Spleen (tissue), 11 donors: ENCODE measurements at regions not wholly inside any gene's neighbourhood (a gene's known extent, or its start where the extent isn't known, plus 50 kb on each side); places are given as distances from the start of the nearest gene placed in this dataset.

Source experiments
- DNase-seq: peaks from one replicate; pipeline ENCODE4 v3.0.0-alpha.2; 2020
- H3K27ac ChIP-seq, 8 donors: fragments of 200-600 bp; sonication (generic) in 7 of 8; 1 replicate in 4 of 8; 2 replicates in 4 of 8; pipeline versions ENCODE4 v1.5.0 to v1.8.0; 2016 to 2021; ENCODE audit warnings: inconsistent platforms in 4 of 8, mild to moderate bottlenecking in 4 of 8, moderate library complexity in 1 of 8
- H3K27me3 ChIP-seq, 7 donors: fragments of 200-600 bp; sonication (generic) in 6 of 7; replicated peaks in 1 of 7; 1 replicate in 4 of 7; 2 replicates in 3 of 7; pipeline versions ENCODE4 v1.5.0 to v1.8.0; 2016 to 2021; ENCODE audit warnings: inconsistent platforms in 3 of 7, mild to moderate bottlenecking in 1 of 7
- H3K36me3 ChIP-seq, 6 donors: fragments of 200-600 bp; sonication (generic) in 5 of 6; 1 replicate in 4 of 6; 2 replicates in 2 of 6; pipeline versions ENCODE4 v1.5.0 to v1.8.0; 2016 to 2021; ENCODE audit warnings: inconsistent platforms in 2 of 6
- H3K4me1 ChIP-seq, 6 donors: fragments of 200-600 bp; sonication (generic) in 5 of 6; 1 replicate in 3 of 6; 2 replicates in 3 of 6; pipeline versions ENCODE4 v1.5.0 to v1.8.0; 2016 to 2021; ENCODE audit warnings: inconsistent platforms in 3 of 6
- H3K4me3 ChIP-seq, 8 donors: fragments of 200-600 bp; sonication (generic) in 7 of 8; 1 replicate in 4 of 8; 2 replicates in 4 of 8; pipeline versions ENCODE4 v1.5.0 to v1.8.0; 2016 to 2021; ENCODE audit warnings: inconsistent platforms in 4 of 8, mild to moderate bottlenecking in 4 of 8, moderate library complexity in 2 of 8
- H3K9me3 ChIP-seq, 8 donors: fragments of 200-600 bp; sonication (generic) in 7 of 8; 1 replicate in 4 of 8; 2 replicates in 4 of 8; pipeline versions ENCODE4 v1.5.0 to v1.8.0; 2016 to 2021; ENCODE audit warnings: inconsistent platforms in 4 of 8
- POLR2A ChIP-seq, 3 donors: fragments of 450-650 bp; IDR thresholded peaks; one replicate each; pipeline ENCODE4 v1.5.1; 2017; ENCODE audit warnings: antibody characterized with exemption in 3 of 3, mild to moderate bottlenecking in 1 of 3
- POLR2AphosphoS5 ChIP-seq, 3 donors: sonication (generic); formaldehyde crosslinking; IDR thresholded peaks; one replicate each; pipeline ENCODE4 v1.5.1; 2017; ENCODE audit warnings: antibody characterized with exemption in 3 of 3
- WGBS, 5 donors: extraction: QIAGEN DNeasy Blood & Tissue Kit in 3 of 5; methylation state at CpG; one replicate each; pipeline versions ENCODE4 v1.1.5 to v1.1.7; 2013 to 2018; 5-methylcytosine and 5-hydroxymethylcytosine counted together
- intact Hi-C: fragments of 100-400 bp; cut with DNase I; formaldehyde crosslinking; loops from one replicate; pipeline ENCODE4 v1.15.0; 2023; ENCODE audit warnings: low total_unique reads
- TF ChIP-seq, protein P1 (sequence below), 11 experiments: fragments of 200-600 bp in 7 of 11; fragments of 450-650 bp in 4 of 11; sonication (generic) in 4 of 11; IDR thresholded peaks in 8 of 11; conservative IDR thresholded peaks in 3 of 11; 1 replicate in 7 of 11; 2 replicates in 4 of 11; pipeline versions ENCODE4 v1.4.0 to v1.8.0; 2016 to 2021; ENCODE audit warnings: antibody characterized with exemption in 11 of 11, inconsistent platforms in 4 of 11, mild to moderate bottlenecking in 1 of 11
- donor health status: healthy with polysubstance abuse.
- donor health status: DM: no; HTN: no; CAD: no; lungs with moderate emphysema.
- donor health status: DM: no; HTN: no; CAD: no.
- donor health status: Bipolar disorder and iron deficiency.
- donor health status: healthy.
- donor health status: DM: no; HTN: no; CAD: no.
- donor health status: DM: yes; HTN: yes; CAD: no.

- Histone ChIP-seq H3K4me1 (no peaks in the 10 kb centered on the region), H3K9me3 (peaks cover 0 to 26% (median 19%) of the 10 kb centered on the region in 8 donors), H3K27ac (no peak overlapping the region), H3K4me3 (no peak overlapping the region), H3K36me3 (peaks cover 4 to 99% (median 66%) of the 10 kb centered on the region in 6 donors), H3K27me3 (no peaks in the 10 kb centered on the region)
- 90 to 95% (median 91%) methylated on average over 2 of the region's 2 CpGs for WGBS, 5 donors
- TF ChIP-seq, protein P1, sequence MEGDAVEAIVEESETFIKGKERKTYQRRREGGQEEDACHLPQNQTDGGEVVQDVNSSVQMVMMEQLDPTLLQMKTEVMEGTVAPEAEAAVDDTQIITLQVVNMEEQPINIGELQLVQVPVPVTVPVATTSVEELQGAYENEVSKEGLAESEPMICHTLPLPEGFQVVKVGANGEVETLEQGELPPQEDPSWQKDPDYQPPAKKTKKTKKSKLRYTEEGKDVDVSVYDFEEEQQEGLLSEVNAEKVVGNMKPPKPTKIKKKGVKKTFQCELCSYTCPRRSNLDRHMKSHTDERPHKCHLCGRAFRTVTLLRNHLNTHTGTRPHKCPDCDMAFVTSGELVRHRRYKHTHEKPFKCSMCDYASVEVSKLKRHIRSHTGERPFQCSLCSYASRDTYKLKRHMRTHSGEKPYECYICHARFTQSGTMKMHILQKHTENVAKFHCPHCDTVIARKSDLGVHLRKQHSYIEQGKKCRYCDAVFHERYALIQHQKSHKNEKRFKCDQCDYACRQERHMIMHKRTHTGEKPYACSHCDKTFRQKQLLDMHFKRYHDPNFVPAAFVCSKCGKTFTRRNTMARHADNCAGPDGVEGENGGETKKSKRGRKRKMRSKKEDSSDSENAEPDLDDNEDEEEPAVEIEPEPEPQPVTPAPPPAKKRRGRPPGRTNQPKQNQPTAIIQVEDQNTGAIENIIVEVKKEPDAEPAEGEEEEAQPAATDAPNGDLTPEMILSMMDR (IDR thresholded peaks at IDR 0.05 in 8 of 11, conservative IDR thresholded peaks at IDR 0.05 in 3 of 11) = no peak
- no peak for TF ChIP-seq POLR2A (IDR thresholded peaks at IDR 0.05)
- no peak for TF ChIP-seq POLR2AphosphoS5 (IDR thresholded peaks at IDR 0.05)
- DNase-seq = no peak
- intact Hi-C loops = no loop called here
These were observed 510.9 kb downstream of the UTRN start for GRCh38 chr6:144796070-144796469.

DNA sequence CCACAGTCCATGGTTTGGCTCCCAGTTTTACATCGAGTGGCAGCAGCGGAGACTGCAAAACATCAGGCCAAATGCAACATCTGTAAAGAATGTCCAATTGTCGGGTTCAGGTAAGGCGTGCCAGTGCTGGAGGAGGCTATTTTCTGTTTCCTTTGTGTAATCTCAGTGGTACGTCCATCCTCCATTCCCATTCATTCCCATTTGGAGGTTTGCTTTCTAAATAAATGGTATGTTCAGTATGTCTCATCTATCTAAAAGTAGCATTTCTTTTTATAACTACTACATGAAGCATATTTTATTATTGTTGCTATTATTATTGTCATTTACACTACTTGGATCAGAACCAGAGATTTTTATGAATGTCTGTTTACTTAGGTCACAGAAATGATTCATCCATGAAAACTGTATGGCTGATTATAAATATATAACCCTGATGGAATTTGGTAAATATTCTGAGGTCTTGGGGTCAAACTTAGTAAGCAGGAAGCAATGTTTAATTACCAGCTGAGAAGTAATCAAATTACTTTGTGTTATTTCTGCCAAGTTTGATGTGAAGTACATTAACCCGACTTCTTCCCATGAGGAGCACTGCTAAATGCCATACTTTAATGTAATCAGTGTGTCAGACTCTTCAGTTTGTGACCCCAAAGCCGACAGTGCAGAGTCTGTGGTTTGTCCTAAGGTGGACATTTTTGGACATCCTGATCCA, 512.9 kb downstream of the UTRN start:
- no peak overlapping the region for H3K4me3 ChIP-seq
- H3K4me1 ChIP-seq = no peaks in the 10 kb centered on the region
- no peak for DNase-seq
- intact Hi-C loops = no loop called here
- no peaks in the 10 kb centered on the region for H3K27me3 ChIP-seq
- H3K36me3 ChIP-seq = peaks cover 4 to 93% (median 56%) of the 10 kb centered on the region in 6 donors
- H3K27ac ChIP-seq = no peak overlapping the region
- 92 to 94% (median 93%) methylated on average over 7 of the region's 7 CpGs for WGBS, 5 donors
- peaks cover 0 to 26% (median 19%) of the 10 kb centered on the region in 8 donors for H3K9me3 ChIP-seq
- TF ChIP-seq, protein P1 (IDR thresholded peaks at IDR 0.05 in 8 of 11, conservative IDR thresholded peaks at IDR 0.05 in 3 of 11) = no peak
- no peak for TF ChIP-seq POLR2A (IDR thresholded peaks at IDR 0.05)
- no peak for TF ChIP-seq POLR2AphosphoS5 (IDR thresholded peaks at IDR 0.05)

DNA sequence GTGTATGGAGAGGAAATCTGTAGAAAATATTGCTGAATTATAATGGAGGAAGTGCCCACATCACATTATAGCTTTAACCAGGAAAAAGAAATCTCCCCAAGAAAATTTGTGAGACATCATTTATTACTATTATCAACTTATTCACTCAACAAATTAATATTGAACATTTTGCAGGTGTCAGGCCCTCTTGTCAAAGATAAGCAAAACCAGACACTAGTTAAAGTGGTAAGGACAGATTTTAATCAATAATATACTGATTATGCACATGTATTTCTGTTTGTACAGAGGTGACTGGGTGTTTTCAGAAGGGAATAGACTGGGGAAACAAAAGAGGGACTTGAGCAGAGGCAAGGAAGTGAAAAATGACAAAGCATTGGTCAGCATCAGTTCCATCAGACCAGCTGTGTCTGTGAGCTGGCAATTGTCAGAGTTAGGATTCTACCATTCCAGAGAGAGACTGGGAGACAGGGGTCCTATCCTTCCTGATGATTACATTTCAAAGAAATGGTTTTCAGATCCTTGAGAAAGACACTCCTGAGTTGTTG, 519.2 kb downstream of the UTRN start:
- intact Hi-C loops = no loop called here

GRCh38 chr6:144805049-144805448, 519.9 kb downstream of the UTRN start:
- 67 to 91% (median 76%) methylated on average over 1 of the region's 1 CpG for WGBS, 5 donors
- H3K4me3 ChIP-seq = no peak overlapping the region
- intact Hi-C loops = no loop called here
- H3K27me3 ChIP-seq = no peaks in the 10 kb centered on the region
- H3K4me1 ChIP-seq = peaks cover 0 to 4% (median 0%) of the 10 kb centered on the region in 6 donors
- H3K36me3 ChIP-seq = peaks cover 0 to 87% (median 27%) of the 10 kb centered on the region in 6 donors
- H3K9me3 ChIP-seq = no peaks in the 10 kb centered on the region
- no peak for TF ChIP-seq POLR2A (IDR thresholded peaks at IDR 0.05)
- no peak for TF ChIP-seq POLR2AphosphoS5 (IDR thresholded peaks at IDR 0.05)
- TF ChIP-seq, protein P1 (IDR thresholded peaks at IDR 0.05 in 8 of 11, conservative IDR thresholded peaks at IDR 0.05 in 3 of 11) = no peak
- no peak for DNase-seq
- peak overlapping the region in 1 of 8 donors; percentile 13 for H3K27ac ChIP-seq

More for the DNA sequence above, 519.2 kb downstream of the UTRN start:
- Histone ChIP-seq H3K27me3 (no peaks in the 10 kb centered on the region), H3K27ac (peak overlapping the region in 1 of 8 donors; percentile 13), H3K4me1 (peaks cover 0 to 4% (median 0%) of the 10 kb centered on the region in 6 donors), H3K9me3 (no peaks in the 10 kb centered on the region), H3K4me3 (no peak overlapping the region), H3K36me3 (peaks cover 0 to 87% (median 20%) of the 10 kb centered on the region in 6 donors)
- DNase-seq = no peak
- TF ChIP-seq, protein P1 (IDR thresholded peaks at IDR 0.05 in 8 of 11, conservative IDR thresholded peaks at IDR 0.05 in 3 of 11) = no peak
- no peak for TF ChIP-seq POLR2A (IDR thresholded peaks at IDR 0.05)
- no peak for TF ChIP-seq POLR2AphosphoS5 (IDR thresholded peaks at IDR 0.05)
